ENCODE measurements at regions not wholly inside any gene's neighbourhood (a gene's known extent, or its start where the extent isn't known, plus 50 kb on each side); places are given as distances from the start of the nearest gene placed in this dataset.
"Not testable (repeated sequence)": the region's sequence is repeated elsewhere in the genome, so short reads cannot be mapped to it uniquely, and the experiment has no call there.

- no peak for DNase-seq
These were observed 397.3 kb upstream of the AMELY start for GRCh38 chrY:7308816-7309215.

GRCh38 chrY:7302306-7302705 lies 390.8 kb upstream of the AMELY start:
- no peak for DNase-seq

- DNase-seq, result no peak
These were observed 388.4 kb upstream of the AMELY start for GRCh38 chrY:7299960-7300359.

GRCh38 chrY:7292113-7292512 lies 380.6 kb upstream of the AMELY start:
- no peak for DNase-seq

- peak in 1 of 2 donors; percentile 51 for DNase-seq
These were observed 378.6 kb upstream of the AMELY start for GRCh38 chrY:7289889-7290833.

GRCh38 chrY:7288611-7289010 lies 377.1 kb upstream of the AMELY start:
- DNase-seq, result no peak

GRCh38 chrY:7287963-7288362 lies 376.4 kb upstream of the AMELY start:
- DNase-seq, result not testable (repeated sequence)

- no peak for DNase-seq
These were observed 373.8 kb upstream of the AMELY start for GRCh38 chrY:7285388-7285787.

- DNase-seq, result peak in 1 of 2 donors; percentile 48
These were observed 371.4 kb upstream of the AMELY start for GRCh38 chrY:7283001-7283400.

GRCh38 chrY:7280151-7280740 lies 368.7 kb upstream of the AMELY start:
- DNase-seq, result peak in 1 of 2 donors; percentile 64

GRCh38 chrY:7275751-7276150 lies 364.2 kb upstream of the AMELY start:
- no peak for DNase-seq

GRCh38 chrY:7275014-7275413 lies 363.5 kb upstream of the AMELY start:
- DNase-seq, result no peak

GRCh38 chrY:7274369-7274913 lies 362.9 kb upstream of the AMELY start:
- no peak for DNase-seq

GRCh38 chrY:7273587-7274203 lies 362.1 kb upstream of the AMELY start:
- DNase-seq, result peak in 1 of 2 donors; percentile 93

GRCh38 chrY:7272556-7273195 lies 361.1 kb upstream of the AMELY start:
- peak in 1 of 2 donors; percentile 67 for DNase-seq

GRCh38 chrY:7263773-7264172 lies 352.2 kb upstream of the AMELY start:
- DNase-seq, result peak in 1 of 2 donors; percentile 33

- DNase-seq, result no peak
These were observed 351.0 kb upstream of the AMELY start for GRCh38 chrY:7262531-7262930.

GRCh38 chrY:7261254-7261653 lies 349.7 kb upstream of the AMELY start:
- DNase-seq, result no peak

- peak in 1 of 2 donors; percentile 89 for DNase-seq
These were observed 328.5 kb upstream of the AMELY start for GRCh38 chrY:7240101-7240500.

- no peak for DNase-seq
These were observed 300.4 kb upstream of the AMELY start for GRCh38 chrY:7211971-7212370.

GRCh38 chrY:7204456-7204855 lies 292.9 kb upstream of the AMELY start:
- no peak for DNase-seq

- DNase-seq, result no peak
These were observed 271.0 kb upstream of the AMELY start for GRCh38 chrY:7182591-7182990.

GRCh38 chrY:7177631-7178030 lies 266.1 kb upstream of the AMELY start:
- no peak for DNase-seq

Measured in CD4-positive, alpha-beta T cell treated with Interleukin-4 for 1 hour (primary cell).